HG02798 (cell line): ENCODE measurements at regions not wholly inside any gene's neighbourhood (a gene's known extent, or its start where the extent isn't known, plus 50 kb on each side); places are given as distances from the start of the nearest gene placed in this dataset.
A peak's percentile ranks its signal among the peaks of the same experiment; 100 is the strongest.

ENCODE experiments used
- ATAC-seq: cut with Tn5 transposase; IDR thresholded peaks from one replicate; pipeline ENCODE4 v1.9.1; 2021; ENCODE audit warnings: mild to moderate bottlenecking; ENCODE audit not compliant: unreplicated experiment, poor library complexity

DNA sequence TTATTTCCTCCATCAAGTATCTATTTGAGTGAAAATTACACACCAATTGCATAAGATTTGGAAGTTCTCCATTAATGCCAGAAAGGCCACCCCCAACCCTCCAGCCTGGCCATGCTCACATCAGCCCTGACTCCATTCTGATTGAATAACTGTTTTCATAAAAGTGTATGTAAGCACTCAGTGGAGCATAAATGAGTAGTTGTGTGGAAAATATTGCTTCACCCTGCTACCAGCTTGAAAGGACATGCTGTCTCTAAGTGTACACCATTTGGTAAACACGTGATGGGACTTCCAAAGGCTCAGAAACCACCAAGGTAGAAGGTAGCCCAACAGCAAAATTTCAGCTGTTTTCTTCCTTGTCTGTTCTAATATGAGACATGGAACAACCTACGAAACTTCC is 393.8 kb downstream of the ZNF385D start:
- no peak for ATAC-seq

DNA sequence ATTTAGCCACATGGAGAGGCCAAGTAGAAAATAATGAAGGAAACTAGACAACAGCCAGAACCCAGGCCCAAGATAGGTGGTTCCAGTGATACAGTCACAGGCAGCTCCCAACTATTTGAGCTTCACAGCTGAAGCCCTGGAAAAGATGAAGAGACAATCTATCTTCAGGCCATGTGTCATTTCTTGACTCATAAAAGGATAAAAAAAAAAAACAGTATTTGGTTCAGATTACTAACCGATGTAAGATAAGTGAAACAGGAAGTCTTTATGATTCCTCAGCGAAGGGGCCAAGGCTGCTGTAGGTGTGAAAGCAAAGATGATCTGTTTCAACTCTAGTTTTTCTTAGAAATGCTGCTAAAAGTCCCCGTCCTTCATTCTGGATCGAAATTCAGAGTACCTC is 394.6 kb downstream of the ZNF385D start:
- no peak for ATAC-seq

DNA sequence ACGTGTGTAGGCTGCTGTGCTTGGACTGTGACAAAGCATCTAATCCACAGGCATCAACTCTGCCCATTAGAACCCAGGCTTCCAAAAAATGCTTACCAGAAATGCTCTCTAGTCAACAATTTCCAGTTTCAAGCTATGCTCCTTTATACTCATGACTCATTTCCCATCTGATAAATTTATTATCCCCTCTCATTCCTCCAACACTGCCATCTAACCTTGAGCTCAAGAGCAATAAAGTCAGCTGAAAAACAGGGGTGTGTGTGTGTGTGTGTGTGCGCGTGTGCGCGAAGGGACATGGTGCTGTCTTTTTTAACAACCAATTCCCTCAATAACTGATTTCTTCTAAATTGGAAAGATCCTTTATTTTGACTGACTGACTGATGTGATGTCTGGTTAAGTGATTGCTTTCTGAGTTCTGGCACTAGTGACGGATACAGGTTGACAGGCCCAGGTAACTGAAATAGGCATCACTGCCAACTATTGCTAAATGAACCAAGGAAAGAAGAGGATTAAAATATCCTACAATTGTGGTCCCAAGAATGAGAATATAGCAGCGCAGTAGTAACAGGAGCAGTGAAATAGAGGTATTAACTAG is 405.5 kb downstream of the ZNF385D start:
- no peak for ATAC-seq

DNA sequence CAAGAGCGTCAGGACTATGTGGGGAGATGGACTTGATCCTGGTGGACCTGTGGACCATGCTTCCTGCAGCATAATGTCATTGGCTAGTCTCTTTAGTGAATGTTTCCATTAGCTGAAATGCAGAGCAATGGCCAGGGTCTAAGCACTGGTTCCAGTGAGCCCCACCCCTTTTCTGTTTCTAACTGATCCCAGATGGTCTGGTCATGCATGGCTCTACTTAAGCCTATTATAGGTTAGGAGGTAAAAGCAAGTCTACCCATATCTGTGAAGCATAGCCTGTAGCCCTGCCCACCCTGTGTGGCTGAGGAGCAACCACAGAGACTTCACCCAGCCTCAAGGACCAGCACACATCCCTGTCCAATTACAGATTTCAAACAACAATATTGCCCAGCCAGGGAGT is 419.2 kb downstream of the ZNF385D start:
- no peak for ATAC-seq

DNA sequence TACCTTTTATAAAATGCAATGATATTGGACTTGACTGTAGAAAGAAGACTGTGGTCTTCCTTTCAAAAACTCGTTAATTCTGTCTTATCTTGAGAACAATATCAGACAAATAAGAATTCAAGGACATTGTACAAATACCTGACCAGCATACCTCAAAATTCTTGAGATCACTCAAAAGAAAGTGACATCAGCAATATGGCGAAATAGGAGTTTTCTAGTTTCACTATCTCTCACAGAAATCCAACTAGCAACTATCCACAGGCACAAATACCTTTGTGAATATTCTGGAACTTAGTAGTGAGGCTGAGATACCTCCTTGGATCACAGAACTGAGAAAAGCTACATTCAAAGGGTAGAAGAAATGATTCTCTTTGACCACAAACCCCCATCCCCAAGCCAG is 419.7 kb downstream of the ZNF385D start:
- no peak for ATAC-seq

DNA sequence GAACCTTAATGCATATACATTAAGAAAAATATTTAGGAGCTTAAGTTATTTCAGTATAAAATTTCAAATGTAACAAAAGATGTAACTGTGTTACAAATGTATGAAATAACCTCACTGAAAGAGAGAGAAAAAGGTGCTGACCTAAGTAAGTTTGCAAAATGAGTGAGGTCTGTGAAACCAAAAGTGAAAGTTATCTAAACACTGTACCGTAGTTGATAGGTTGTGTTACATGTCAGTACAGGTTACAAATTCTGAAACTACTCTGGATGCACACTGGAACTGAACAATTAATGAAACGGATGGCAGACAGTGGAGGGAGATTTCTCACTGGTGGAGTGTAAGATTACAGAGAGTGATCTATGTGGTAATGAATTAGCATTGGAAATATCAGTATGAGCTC is 420.7 kb downstream of the ZNF385D start:
- ATAC-seq, result peak; percentile 81

DNA sequence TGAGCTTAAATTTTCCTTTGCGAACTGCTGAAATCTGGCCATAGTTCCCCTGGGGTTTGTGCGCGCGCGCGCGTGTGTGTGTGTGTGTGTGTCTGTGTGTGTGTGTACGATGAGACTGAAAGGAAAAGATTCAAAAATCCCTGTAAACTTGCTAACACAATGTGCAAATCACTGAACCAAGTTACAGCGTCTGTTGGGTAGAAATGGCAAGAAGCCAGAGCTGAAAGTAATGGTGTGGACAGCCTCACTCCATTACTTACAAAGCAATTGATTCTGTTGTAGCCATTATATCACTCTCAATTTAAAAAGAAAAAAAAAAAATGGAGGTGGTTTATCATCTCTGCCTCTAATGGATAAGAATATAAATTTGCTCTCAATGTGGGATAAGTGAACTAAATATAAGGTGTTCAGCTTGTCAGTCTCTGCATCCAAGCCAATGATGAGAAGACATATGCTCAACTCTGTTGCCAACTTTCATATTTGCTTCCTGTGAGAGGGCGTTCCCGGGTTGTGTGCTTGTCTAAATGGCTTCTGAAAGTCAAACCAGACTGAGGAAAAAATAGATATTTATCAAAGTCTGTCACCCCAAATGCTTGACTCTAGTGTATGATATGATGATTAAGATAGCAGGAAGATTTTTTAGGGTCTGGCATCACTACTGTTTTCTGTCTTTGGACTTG is 422.2 kb downstream of the ZNF385D start:
- ATAC-seq, result no peak

DNA sequence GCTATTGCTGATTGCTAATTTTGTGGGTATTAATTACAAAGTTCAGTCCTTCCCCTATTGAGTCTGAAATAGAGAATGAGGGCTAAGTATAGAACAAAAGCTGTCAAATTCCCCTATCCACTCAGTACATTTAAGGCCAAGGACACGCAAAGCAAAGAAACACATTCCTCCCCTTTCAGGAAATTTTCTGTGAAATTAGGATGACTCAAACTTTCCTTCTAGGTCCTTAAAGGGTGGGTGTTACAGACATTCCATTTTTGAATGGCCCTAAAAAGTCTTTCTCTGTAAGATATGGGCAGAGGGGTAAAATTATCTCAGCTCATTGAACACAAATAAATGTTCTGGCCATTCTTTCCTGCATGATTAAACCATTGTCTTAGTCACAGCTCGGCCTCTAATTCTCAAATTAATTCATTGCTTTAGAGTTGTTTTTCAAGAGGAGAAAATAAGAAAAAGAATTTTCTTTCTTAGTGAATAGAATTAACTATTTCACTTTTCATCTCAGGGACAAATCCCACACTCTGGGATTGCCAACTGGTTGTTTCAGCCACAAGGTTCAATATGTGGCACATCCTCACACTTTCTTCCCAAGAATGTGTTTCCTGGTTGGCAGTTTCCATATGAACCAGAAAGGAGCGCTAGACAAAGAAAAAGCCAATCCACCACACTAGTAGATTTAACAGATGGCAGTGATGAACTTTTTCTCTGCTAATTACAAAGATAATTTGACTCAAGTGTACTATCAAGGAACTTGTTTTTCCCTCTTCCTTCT is 424.1 kb downstream of the ZNF385D start:
- ATAC-seq, result no peak

DNA sequence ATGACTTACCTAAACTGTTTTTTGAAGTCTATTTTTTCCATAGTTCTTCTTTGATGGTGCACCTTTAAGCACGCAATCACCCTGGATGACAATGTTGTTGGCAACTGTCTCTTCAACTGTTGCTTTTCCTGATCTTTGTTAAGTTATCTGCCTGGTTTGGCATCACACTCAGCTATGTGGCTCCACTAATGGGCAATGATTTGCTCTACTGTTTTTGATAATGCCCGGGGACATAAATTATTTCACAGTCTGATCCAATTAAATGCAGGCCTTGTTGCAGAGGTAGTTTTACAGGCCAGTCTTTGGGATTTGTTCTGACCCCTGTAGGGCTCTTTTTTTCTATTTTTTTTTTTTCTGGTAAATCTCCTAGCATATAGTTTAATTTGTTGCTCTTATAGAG is 436.3 kb downstream of the ZNF385D start:
- no peak for ATAC-seq

DNA sequence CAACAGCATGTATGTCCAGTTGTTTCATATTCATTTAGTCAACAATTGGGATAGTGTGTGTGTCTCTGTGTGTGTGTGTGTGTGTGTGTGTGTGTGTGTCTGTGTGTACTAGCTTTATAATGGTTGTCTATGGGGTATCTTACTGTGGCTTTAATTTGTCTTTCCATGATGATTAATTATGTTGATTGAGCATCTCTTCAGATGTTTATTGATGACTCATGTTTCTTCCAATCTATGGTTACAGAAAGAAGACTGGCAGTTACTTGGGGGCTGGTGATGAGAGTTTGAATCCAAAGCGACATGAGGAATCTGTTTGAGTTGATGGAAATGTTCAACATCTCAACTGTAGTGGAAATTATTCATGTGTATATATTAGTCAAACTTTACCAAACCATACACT is 440.1 kb downstream of the ZNF385D start:
- ATAC-seq, result no peak

DNA sequence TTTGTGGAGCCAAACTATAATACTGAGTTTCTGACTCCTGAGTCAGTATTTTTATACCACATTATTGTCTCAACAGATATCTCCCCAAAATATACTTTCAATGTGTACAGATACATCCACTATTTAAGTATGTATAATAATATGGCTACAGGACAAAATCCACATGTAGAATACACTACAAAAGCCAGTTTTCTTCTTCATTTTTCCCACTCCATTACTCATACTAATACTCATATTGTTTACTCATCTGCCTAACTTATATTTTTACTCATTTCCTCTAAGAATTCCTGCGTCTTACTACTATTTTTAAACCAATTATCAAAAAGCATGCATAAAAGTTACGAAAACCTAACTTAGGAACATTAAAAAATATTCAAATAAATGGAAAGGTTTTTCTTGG is 440.8 kb downstream of the ZNF385D start:
- no peak for ATAC-seq

DNA sequence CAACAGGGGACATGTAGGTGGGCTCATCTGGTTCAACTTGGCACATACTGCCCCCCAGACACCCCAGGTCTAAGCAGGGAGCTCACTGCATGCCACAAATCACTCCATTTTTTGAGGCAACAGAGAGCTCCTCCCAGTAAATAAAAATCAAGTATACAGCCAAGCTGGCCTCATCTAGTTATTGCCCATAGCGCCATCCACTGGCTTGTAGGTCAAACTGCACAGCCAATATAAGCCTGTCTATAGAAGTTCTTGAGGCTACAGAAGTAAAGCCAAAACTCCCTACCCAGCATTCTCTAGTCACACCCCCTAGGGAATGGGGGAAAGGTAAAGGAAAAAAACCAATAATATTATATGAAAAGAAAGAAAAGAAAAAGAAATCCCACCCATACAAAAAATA is 453.7 kb downstream of the ZNF385D start:
- ATAC-seq, result no peak

DNA sequence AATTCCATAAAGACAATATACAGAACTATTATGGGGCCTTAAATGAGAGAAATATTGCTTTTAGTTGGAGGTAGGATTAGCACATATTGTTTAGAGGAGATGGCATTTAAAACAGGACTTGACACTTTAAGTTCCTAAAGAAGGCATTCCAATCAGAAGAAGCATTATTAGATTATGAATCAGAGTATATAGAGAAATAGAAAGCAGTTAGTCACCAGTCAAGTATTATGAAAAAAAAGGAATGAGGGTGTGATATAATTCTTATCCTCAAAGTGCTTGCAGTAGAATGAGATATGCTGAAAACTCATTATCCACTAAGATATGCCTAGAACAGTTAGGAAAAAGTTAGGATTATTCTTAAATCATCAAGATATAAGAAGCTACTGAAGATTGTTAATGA is 456.2 kb downstream of the ZNF385D start:
- ATAC-seq, result no peak

DNA sequence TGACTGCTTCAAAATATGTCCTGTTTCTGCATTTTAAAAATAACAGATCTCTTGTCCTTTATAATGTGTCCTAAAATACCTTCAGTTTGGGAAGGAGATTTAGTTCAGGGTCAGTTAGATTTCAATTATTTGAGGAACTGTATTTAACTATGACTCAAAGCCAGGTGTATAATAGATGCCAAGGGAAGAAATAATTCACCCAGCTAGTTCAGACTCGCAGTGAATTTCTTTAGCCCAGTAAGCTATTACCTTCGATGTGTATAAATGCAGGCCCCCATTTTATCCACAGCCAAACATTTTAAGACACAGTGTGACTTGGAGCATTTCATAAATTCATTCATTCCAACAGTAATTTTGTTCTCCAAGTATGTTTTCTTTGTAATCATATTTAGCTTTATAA is 458.0 kb downstream of the ZNF385D start:
- ATAC-seq, result no peak

DNA sequence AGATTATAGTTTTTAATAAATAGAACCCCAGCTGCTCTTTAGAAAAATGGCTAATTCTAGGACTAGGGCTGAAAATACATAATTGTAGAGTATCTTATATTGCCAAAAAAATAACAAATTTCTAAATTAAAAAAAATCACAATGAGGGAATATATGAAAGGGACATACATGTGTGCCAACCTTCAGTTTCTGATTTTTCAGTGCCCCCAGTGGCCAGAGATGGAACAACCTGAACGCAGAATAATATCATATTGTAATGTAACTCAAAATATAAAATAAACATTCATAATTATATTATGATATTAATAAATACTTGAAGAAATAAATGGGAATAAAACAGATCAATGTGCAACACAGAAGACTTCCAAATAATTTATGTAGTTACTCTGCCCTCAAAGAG is 460.5 kb downstream of the ZNF385D start:
- no peak for ATAC-seq

DNA sequence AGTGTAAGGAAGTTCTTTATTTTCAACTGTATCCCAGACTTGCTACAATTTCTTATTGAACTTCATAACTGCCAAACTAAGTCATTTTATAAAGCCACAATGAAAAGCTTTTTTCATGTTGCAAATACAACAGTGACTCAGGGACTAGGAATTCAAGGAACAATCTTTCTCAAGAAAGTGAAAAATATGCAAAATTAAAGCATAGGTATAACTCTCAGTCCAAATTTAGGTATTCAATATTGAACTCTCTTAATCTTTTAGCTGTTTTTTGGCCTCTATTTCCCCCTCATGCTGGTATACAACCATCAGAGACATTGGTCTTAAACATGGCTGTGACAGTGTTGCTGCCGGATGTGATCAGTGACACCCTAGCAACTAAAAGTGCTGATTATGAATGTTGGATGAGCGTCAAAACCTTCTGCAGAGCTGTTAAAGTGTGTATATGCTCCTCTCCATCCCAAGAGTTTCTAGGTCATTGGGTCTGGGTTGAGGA is 476.9 kb downstream of the ZNF385D start:
- no peak for ATAC-seq

DNA sequence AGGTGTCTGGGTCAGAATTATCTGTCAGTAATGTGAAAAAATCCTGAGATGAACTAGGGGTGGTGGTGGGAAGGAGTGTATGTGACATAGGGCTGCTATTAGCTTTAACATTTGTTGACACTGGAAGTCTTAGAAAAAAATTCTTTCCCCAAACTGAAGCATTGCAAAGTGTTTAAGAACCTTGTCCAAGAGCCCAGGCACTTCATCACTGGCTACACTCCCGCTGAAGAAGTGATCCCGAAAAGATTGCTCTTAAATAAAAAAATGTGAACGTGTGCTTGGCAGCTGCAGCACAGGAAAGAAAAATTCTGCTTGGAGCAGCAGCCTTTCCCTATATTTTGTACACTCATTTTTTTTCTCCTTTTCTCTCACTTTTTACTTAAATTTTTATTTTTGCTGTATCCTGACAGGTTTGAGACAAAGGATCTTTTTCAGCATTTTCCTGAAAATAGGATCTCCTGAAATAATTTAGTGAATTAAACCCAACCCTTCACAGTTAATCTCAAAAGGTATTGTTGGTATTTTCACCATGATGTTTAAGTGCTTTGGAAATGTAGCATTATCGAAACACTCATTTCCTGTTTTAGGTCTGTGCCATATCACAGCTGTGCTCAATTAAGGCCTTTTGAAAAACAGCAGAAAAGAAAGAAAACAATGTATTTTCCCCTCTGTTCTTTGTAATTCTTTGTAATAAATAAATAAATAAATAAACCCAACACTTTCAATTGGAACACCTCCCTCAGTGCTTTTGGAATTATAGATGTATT is 477.6 kb downstream of the ZNF385D start:
- no peak for ATAC-seq

DNA sequence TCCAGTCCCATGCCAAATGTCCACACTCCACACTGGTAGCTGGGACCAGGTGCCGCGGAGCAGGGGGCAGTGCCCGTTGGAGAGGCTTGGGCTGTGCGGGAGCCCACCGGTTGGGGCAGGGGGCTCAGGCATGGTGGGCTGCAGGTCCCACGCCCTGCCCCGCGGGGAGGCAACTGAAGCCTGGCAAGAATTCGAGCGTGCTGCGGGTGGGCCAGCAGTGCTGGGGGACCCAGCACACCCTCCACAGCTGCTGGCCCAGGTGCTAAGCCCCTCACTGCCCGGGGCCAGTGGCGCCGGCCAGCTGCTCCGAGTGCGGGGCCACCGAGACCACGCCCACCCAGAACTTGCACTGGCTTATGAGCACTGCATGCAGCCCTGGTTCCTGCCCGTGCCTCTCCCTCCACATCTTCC is 479.4 kb downstream of the ZNF385D start:
- no peak for ATAC-seq

DNA sequence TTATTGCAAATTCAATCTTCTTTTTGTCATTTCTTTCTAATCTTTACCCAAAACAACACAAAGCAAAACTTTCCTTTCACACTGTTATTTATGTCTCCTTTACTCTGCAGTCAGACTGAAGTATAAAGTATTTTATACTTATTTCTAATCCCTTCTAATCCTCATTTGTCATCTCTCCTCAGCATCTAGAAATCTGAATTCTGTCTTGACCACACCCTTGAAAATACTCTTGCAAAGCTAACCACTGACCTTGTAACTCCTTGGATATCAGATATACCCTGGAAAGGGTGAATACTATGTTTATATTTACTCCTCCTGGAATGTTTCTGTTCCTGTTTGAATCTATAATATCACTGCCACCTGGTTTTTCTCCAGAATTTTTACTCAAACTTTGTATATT is 481.1 kb downstream of the ZNF385D start:
- ATAC-seq, result no peak

DNA sequence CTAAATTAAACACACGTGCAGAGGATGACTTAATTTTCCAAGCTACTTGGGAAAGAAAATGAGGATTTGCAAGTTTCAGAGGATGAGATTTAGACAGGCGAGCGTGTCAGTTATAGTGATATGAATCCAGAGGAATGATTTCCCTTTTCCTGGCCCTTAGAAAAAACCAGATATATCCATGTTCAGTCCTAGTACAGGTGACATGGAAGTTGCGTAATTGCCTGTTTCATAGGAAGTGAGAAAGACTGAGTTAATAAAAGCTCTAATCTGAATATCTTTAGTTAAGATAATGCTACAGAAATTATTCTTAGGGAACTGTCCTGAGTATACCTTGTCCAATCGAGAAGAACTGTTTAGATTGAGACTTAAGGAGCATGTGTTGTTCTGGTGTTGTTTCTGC is 490.5 kb downstream of the ZNF385D start:
- no peak for ATAC-seq

DNA sequence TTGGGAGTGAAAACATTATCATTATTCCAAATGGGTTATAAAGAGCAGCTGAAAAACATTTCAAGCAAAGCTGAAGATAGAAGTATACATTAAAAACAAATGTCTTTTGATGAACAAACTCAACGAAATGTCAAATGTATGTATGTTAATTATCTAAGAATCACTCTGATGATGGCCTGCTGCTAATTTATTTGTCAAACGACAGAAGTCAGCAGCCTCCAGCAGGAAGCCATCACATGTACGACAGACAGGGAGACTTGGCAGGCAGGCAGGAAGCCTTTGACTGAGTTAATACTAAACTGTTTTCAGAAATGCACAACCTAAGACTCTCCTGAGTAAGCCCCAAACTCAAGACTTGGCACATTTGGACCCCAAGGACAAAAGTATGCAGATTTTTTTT is 491.1 kb downstream of the ZNF385D start:
- no peak for ATAC-seq
